H1 (cell line): ENCODE measurements at regions not wholly inside any gene's neighbourhood (a gene's known extent, or its start where the extent isn't known, plus 50 kb on each side); places are given as distances from the start of the nearest gene placed in this dataset.

ENCODE experiments used
- CBX5 ChIP-seq: fragments of 300-800, 300-1000 bp; sonication (generic); IDR thresholded peaks from 2 replicates; pipeline ENCODE4 v1.7.1; 2016; ENCODE audit warnings: antibody characterized with exemption, low read length, low read depth
- CHD7 ChIP-seq: fragments of 300-600 bp; sonication (generic); IDR thresholded peaks from 2 replicates; pipeline ENCODE4 v1.7.1; 2012; ENCODE audit warnings: low read length, moderate library complexity, mild to moderate bottlenecking, inconsistent platforms; ENCODE audit not compliant: insufficient replicate concordance
- CREB1 ChIP-seq: IDR thresholded peaks from 2 replicates; pipeline ENCODE4 v1.6.1; 2012; ENCODE audit warnings: inconsistent platforms
- EP300 ChIP-seq, 2 experiments: IDR thresholded peaks; 1 replicate in 1 of 2; 2 replicates in 1 of 2; pipeline ENCODE4 v1.6.1; 2011 to 2012; ENCODE audit warnings: low read depth in 2 of 2, low read length in 2 of 2, mild to moderate bottlenecking in 2 of 2, borderline replicate concordance in 1 of 2, inconsistent platforms in 1 of 2, moderate library complexity in 1 of 2
- EZH2 ChIP-seq: fragments of 200-600 bp; sonication (generic); IDR thresholded peaks from 2 replicates; pipeline ENCODE4 v1.7.1; 2012; ENCODE audit warnings: low read depth, mild to moderate bottlenecking, moderate library complexity, low read length, inconsistent platforms; ENCODE audit not compliant: severe bottlenecking
- GABPA ChIP-seq: IDR thresholded peaks from 2 replicates; pipeline ENCODE4 v1.6.1; 2011; ENCODE audit warnings: mild to moderate bottlenecking, low read length, moderate library complexity, borderline replicate concordance; ENCODE audit not compliant: insufficient read depth
- GTF2F1 ChIP-seq: IDR thresholded peaks from 2 replicates; pipeline ENCODE4 v1.6.1; 2012; ENCODE audit warnings: low read depth, low read length, improper control_type of control experiment, borderline replicate concordance
- POU5F1 ChIP-seq: IDR thresholded peaks from 2 replicates; pipeline ENCODE4 v1.6.1; 2011; ENCODE audit warnings: low read depth, mild to moderate bottlenecking, low read length, moderate library complexity
- RXRA ChIP-seq: IDR thresholded peaks from 2 replicates; pipeline ENCODE4 v1.6.1; 2011; ENCODE audit warnings: low read depth, mild to moderate bottlenecking, low read length, moderate library complexity; ENCODE audit not compliant: insufficient read depth
- SIRT6 ChIP-seq: IDR thresholded peaks from one replicate; pipeline ENCODE4 v1.7.1; 2012; ENCODE audit warnings: low read length, inconsistent platforms
- TBP ChIP-seq: IDR thresholded peaks from 2 replicates; pipeline ENCODE4 v1.6.1; 2011; ENCODE audit warnings: low read depth, low read length, improper control_type of control experiment

DNA sequence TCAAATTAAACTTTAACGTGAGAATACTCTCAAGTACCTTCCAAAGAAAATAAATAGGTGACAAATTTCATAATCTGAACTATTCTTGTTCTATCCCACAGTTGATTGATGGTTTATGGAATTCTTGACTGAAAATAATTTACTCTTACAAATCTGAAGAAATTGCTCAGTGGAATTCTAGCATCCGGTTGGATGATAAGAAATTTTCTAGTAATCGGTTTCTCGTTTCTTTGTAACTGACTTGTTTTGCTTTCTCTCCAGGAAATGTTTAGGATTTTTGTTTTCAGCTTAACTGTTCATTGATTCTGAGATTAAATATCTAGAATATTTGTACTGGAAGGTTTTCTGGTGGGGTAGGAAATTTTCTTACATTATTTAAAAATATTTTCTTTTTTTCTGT, 558.9 kb upstream of the ADAMTS5 start (continued):
- TF ChIP-seq CHD7 (no peak), CREB1 (no peak), GABPA (no peak), POU5F1 (no peak), SIRT6 (no peak), EZH2 (no peak), TBP (no peak), GTF2F1 (no peak), CBX5 (no peak), RXRA (no peak), EP300 (IDR thresholded peaks at IDR 0.05; ENCODE audit: borderline replicate concordance in 1 of 2, low read depth in 2 of 2, low read length in 2 of 2) (no peak)
